ENCODE measurements at regions not wholly inside any gene's neighbourhood (a gene's known extent, or its start where the extent isn't known, plus 50 kb on each side); places are given as distances from the start of the nearest gene placed in this dataset.

DNA sequence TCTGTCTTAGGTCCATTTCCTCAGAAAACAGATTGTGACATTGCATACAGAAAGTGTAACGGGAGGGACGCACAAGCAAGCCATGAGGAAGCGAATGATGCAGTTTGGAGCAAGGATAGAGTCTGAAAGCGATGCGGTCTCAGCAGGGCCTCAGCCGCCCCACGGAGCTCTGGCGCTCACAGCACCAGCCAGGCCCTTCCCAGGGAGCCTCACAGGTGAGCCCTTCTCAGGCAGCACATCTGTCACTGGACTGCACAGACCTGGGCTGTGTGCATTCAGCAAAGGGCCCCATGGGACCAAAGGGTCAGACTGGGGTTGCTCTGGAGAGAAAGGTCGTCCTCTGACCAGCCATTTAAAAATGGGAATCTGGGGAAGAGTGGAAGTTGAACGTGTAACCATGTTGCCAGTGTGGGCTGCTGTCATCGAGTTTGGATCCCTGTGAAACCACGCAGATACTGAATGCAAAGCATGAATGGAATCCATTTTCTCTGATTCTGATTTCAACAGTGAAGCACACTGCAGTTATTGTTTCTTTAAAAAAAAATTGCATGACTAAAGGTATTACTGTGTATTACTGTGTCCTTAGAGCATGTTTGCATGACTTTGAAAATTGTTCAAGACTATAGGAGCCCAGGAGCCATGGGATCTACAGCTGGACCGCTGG lies 350.0 kb upstream of the AKR1E2 start:
- DNase-seq, result no peak

DNA sequence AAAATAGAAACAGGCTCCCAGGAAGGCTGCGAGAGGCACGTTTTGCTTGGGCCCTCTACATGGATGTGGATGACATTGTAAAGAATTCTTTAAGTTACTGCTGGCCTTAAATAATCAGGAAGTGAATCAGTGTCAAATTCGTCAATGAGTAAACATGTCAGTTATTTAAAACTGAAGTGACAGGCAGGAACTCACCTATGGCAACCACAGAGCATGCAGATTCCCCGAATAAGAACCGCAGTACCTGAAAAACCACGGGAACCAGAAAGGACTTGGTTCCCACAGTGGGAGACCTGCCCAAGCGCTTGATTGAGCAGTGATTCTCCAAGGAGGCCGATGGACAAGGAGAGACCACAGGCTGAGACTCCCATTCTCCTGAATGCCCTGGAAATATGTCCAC lies 351.2 kb upstream of the AKR1E2 start:
- no peak for DNase-seq

DNA sequence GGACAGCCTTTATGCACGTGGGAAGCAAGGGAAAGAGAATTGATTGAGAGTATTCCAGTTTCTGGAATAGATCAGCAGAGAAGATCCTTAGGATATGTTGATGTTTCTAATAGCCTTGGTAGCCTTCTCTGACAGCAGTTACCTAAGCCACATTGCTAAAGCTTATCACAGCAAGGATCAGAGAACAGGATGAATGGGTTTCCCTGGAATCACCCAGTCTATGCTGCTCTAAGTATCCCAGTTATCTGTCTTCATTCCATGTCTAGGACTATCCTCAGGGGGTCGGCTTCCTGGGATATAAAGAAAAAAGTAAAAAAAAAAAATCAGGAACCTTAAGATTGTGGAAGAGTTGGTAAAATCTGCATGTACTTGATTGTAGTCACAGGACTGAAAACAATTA lies 352.0 kb upstream of the AKR1E2 start:
- no peak for DNase-seq

- DNase-seq, result no peak
Measured at GRCh38 chr10:4472190-4472904, 353.7 kb upstream of the AKR1E2 start.

DNA sequence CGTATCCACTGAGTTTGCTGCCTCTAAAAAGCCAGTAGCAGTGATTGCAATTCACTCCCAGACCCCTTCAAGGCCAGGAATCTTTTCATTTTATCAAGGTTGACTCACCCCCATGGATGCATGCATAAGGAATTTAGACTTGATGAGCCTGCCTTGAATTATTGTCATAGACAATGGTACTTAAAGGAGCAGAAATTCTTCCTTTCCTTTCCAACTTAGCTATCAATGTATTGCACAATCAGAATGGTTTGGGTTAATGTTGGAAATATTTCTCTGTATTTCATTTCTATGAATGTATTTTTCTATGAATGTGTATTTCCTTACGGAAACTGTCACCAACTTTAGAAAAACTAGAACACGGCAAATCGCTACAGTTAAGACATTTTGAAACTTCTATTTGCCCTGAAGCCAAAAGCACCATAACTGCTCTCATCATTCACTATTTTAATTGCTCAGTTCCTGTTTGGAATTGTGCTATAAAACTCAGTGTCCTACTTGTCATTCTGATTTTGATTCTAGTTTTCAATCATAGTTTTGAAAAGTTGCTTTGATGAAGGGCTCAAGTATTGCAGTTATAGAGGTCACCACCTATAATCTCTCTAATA lies 355.7 kb upstream of the AKR1E2 start:
- peak; percentile 51 for DNase-seq

DNA sequence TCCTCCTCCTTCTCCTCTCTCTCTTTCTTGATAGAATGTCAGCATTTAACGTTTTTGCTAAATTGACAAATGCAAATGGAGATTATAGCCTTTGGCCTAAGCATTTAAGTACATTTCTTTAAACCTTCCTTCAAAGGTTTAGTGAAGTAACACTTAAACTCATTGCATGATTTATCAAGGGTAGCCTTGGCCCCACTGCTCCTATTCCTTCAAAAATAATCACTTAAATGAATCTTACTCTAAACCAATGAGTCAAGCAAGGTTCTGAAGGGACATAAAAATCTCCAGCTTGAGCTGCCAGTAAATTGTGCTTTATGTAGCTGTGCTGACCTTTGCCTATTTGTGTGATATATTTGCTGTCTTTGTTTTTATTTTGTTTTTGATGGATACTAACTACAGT lies 358.5 kb upstream of the AKR1E2 start:
- DNase-seq, result no peak

DNA sequence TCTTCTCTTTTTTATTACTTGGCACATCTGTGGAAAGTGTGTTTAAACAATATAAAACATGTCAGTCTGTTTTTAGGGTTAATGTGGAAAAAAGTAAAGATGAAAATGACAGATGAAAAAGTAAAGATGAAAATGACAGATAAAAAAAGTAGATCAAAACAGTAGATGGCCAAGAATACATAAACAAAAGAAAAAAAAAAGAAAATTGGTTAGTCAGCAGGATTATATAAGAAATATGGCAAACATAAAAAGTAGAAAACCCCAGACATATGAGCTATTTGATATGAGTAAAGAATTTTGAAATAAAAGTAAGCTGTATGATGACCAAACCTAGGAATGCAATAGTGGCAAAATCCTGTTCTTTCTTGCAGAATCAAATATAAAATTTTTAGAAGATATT lies 365.7 kb upstream of the AKR1E2 start:
- DNase-seq, result no peak

- DNase-seq, result no peak
Measured at GRCh38 chr10:4459531-4459930, 366.5 kb upstream of the AKR1E2 start.

- no peak for DNase-seq
Measured at GRCh38 chr10:4457597-4457996, 368.4 kb upstream of the AKR1E2 start.

DNA sequence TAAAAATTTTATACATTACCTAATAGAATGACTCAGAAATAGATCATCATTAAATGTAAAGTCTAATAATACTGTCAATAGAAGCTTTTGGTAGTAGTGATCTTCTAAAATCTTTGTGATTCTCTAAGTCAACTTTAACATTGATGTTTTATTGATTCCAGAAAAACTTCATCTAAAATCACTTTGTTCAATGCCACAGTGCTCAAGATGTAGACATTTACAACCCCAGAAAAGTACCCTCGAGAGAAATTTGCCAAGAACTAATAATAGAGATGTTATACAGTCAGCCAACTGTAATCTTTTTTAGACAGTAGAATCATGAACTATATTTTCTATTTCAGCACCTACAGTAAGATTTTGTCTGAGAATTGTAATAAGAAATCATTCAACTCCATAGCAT lies 369.2 kb upstream of the AKR1E2 start:
- DNase-seq, result no peak

DNA sequence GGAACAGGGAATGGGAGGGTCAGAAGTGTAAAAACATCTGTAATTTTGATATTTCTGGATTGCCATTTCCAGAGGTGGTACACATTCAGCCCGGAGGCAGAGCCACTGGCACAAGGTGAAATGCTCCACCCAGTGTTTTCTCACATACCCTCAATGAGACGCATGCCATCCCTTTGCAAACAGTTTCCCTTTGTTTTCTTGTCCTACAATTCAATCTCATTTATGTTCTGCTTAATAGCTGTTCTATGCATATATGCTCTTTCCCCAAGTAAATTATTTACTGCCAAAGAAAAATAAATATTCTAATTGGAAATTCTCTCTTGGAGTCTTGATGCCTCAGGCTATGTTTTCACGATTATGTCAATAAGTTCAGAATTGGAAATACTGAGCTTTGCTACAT lies 369.7 kb upstream of the AKR1E2 start:
- no peak for DNase-seq

GRCh38 chr10:4453950-4454349 lies 372.1 kb upstream of the AKR1E2 start:
- DNase-seq, result no peak

DNA sequence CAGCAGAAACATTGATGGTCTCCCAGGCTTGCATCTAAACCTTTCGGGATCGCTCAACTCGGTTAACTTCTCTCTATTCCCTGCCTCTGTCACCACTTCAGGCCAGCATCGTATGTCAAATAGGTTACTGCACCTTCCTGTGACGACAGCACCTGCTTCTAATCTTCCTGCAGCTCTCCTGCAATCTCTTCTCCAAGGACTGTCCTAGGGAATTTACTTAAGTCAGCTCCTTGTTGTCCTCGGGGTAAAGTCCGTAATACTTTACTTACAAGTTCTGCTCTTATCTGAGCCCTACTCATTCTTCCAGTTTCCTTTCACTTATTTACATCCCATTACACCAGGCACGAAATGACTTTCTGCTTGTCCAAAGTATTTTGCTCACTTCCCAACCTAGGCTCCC lies 372.7 kb upstream of the AKR1E2 start:
- DNase-seq, result no peak

GRCh38 chr10:4450981-4451908 lies 374.8 kb upstream of the AKR1E2 start:
- DNase-seq, result no peak

DNA sequence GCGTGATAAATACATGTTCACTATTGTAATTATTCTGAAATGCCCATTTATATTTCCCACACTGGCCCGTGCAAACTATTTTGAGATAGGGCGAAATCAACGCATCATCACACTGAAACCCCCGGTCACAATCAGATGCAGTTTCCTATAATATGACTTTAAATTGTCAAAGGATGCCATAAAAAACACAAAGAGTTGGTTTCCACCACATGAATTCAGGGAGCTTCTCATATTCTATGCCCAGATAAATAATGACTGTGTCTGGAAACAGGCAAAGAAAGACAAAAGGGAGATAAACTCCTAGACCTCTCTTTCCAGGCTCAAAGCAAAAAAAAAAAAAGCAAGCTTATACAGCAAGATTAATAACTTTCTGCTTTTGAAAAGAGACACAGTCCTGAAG lies 375.8 kb upstream of the AKR1E2 start:
- DNase-seq, result no peak

GRCh38 chr10:4448030-4448429 lies 378.0 kb upstream of the AKR1E2 start:
- no peak for DNase-seq

GRCh38 chr10:4443419-4443818 lies 382.6 kb upstream of the AKR1E2 start:
- DNase-seq, result no peak

DNA sequence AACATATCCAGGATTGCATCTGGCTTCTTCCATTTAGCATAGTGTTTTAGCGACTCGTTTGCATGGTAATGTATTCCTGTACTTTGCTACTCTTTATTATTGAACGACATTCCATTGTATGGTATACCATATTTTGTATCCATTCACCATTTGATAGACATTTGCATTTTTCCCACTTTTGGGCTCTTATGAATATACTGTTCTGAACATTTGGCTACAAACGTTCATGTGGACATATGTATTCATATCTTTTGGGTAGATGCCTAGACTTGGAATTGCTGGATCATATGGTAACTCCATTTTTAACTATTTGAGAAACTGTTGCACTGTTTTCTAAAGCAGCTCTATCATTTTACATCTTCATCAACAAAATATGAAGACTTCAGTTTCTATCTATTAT lies 383.7 kb upstream of the AKR1E2 start:
- no peak for DNase-seq

DNA sequence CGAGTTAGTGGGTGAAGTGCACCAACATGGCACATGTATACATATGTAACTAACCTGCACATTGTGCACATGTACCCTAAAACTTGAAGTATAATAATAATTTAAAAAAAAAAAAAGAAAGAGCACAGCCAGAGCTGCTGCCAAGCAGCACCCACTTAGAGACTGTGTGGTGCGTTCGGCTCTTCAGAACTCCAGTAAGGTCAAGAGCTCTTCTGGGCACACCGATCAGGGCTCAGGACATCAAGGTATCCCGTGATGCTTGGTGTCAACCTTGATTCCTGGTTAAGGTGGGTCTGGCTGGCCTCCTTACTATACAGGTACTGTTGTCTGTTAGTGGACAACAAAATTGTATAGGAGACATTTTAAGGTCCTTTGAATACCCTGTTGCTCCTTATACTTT lies 385.7 kb upstream of the AKR1E2 start:
- DNase-seq, result no peak

- DNase-seq, result no peak
Measured at GRCh38 chr10:4437791-4438190, 388.2 kb upstream of the AKR1E2 start.

- DNase-seq, result no peak
Measured at GRCh38 chr10:4437061-4437460, 388.9 kb upstream of the AKR1E2 start.

- DNase-seq, result no peak
Measured at GRCh38 chr10:4436103-4436502, 389.9 kb upstream of the AKR1E2 start.

DNA sequence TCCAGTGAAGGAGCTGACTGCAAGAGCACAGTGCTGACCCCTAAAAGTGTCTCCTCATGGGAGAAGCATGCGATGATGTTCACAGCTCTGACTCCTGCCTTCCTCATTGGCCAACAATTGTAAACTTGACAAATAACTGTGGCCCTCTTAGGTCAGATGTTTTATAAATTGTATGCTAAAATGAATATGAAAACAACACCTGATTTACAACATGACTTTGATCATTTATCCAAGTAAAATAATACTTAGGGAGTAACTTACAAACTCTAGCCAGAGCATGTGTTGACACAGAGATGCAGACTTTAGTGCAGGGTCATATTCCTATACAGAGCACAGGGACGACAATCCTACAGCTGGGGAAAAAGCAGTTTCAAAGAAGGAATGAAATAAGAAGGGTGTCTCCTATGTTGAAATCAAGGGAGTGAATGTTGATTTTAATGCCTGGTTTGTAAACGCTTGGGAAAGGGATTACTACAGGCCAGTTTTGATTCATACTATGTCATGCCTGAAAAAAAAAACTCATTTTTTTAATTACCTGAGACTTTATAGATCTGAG lies 391.4 kb upstream of the AKR1E2 start:
- no peak for DNase-seq
